IMR-90 (cell line): ENCODE measurements at regions not wholly inside any gene's neighbourhood (a gene's known extent, or its start where the extent isn't known, plus 50 kb on each side); places are given as distances from the start of the nearest gene placed in this dataset.

Experiments
- ATAC-seq: fragments of 200-7000 bp; cut with Tn5 transposase; 2 replicates; pipeline ENCODE4 v1.9.1; 2020; ENCODE audit warnings: low read depth, mild to moderate bottlenecking, moderate library complexity
- BruUV-seq: library from RNA; stranded (reverse); fragments of 400-500 nt; replicated peaks from 2 replicates; lab custom pipeline; 2021; lab: Mats Ljungman, UMichigan
- CTCF ChIA-PET: fragments of 300-600 bp; formaldehyde crosslinking; extraction: SDS; loops from one replicate; lab custom pipeline; 2021; ENCODE audit warnings: antibody characterized with exemption; lab: Yijun Ruan, JAX
- POLR2A ChIA-PET: fragments of 300-600 bp; sonication (Branson Sonifier 250); formaldehyde crosslinking; loops from one replicate; lab custom pipeline; 2022; ENCODE audit warnings: antibody characterized with exemption; ENCODE audit not compliant: unreplicated experiment; lab: Charles Lee
- DNase-seq: peaks from one replicate; pipeline ENCODE4 v3.0.0; 2013
- H2AFZ ChIP-seq: replicated peaks from 2 replicates; pipeline ENCODE3; 2013; ENCODE audit warnings: low read length, mild to moderate bottlenecking; ENCODE audit not compliant: poor library complexity
- H2AK5ac ChIP-seq: 2 replicates; pipeline ENCODE4 v1.6.1; 2013; ENCODE audit warnings: low read depth, low read length, inconsistent platforms
- H2AK9ac ChIP-seq: replicated peaks from 2 replicates; pipeline ENCODE3; 2013; ENCODE audit warnings: mild to moderate bottlenecking, low read depth, low read length, moderate library complexity; ENCODE audit not compliant: poor library complexity
- H2BK120ac ChIP-seq: 2 replicates; pipeline ENCODE4 v1.6.1; 2013; ENCODE audit warnings: low read depth, low read length, inconsistent platforms
- H2BK15ac ChIP-seq: 3 replicates; pipeline ENCODE4 v1.6.1; 2013; ENCODE audit warnings: low read depth, low read length, inconsistent platforms
- H2BK20ac ChIP-seq: 2 replicates; pipeline ENCODE4 v1.6.1; 2013; ENCODE audit warnings: low read depth, mild to moderate bottlenecking, inconsistent platforms, low read length, moderate library complexity
- H2BK5ac ChIP-seq: 2 replicates; pipeline ENCODE4 v1.6.1; 2013; ENCODE audit warnings: mild to moderate bottlenecking, low read depth, low read length, inconsistent platforms; ENCODE audit not compliant: poor library complexity, severe bottlenecking
- H3K14ac ChIP-seq: replicated peaks from 2 replicates; pipeline ENCODE4 v1.6.1; 2013; ENCODE audit warnings: low read depth, low read length, inconsistent platforms
- H3K18ac ChIP-seq: 2 replicates; pipeline ENCODE4 v1.6.1; 2013; ENCODE audit warnings: low read depth, low read length, control low read depth
- H3K23ac ChIP-seq: 2 replicates; pipeline ENCODE4 v1.6.1; 2013; ENCODE audit warnings: low read depth, low read length, inconsistent platforms
- H3K27ac ChIP-seq: 2 replicates; pipeline ENCODE4 v1.5.1; 2013; ENCODE audit warnings: mild to moderate bottlenecking, control low read depth, low read length; ENCODE audit not compliant: insufficient read depth
- H3K27me3 ChIP-seq: 2 replicates; pipeline ENCODE4 v1.6.1; 2013; ENCODE audit warnings: low read length; ENCODE audit not compliant: control insufficient read depth, insufficient read depth
- H3K36me3 ChIP-seq: 2 replicates; pipeline ENCODE4 v1.6.1; 2013; ENCODE audit warnings: low read length, mixed read lengths; ENCODE audit not compliant: control insufficient read depth, insufficient read depth
- H3K4ac ChIP-seq: 2 replicates; pipeline ENCODE4 v1.6.1; 2013; ENCODE audit warnings: low read depth, low read length, inconsistent platforms
- H3K4me1 ChIP-seq: 2 replicates; pipeline ENCODE4 v1.6.1; 2013; ENCODE audit warnings: low read length, mixed read lengths; ENCODE audit not compliant: control insufficient read depth, insufficient read depth
- H3K4me2 ChIP-seq: 2 replicates; pipeline ENCODE4 v1.6.1; 2013; ENCODE audit warnings: low read depth, mild to moderate bottlenecking, control low read depth, low read length, moderate library complexity
- H3K4me3 ChIP-seq: 2 replicates; pipeline ENCODE4 v1.5.1; 2013; ENCODE audit warnings: low read depth, mild to moderate bottlenecking, control low read depth, low read length, moderate library complexity; ENCODE audit not compliant: insufficient read depth
- H3K56ac ChIP-seq: 2 replicates; pipeline ENCODE4 v1.6.1; 2013; ENCODE audit warnings: low read length, inconsistent platforms; ENCODE audit not compliant: insufficient read depth; ENCODE audit errors: extremely low read depth
- H3K79me1 ChIP-seq, 2 experiments: 2 replicates each; pipeline ENCODE4 v1.6.1; 2013; ENCODE audit warnings: low read length in 2 of 2, inconsistent platforms in 1 of 2, low read depth in 1 of 2
- H3K9ac ChIP-seq: 2 replicates; pipeline ENCODE4 v1.6.1; 2013; ENCODE audit warnings: low read depth, low read length, control low read depth
- H3K9me1 ChIP-seq: 2 replicates; pipeline ENCODE4 v1.6.1; 2013; ENCODE audit warnings: low read length, inconsistent platforms; ENCODE audit not compliant: insufficient read depth
- H3K9me3 ChIP-seq: 2 replicates; pipeline ENCODE4 v1.6.1; 2013; ENCODE audit warnings: low read length; ENCODE audit not compliant: control insufficient read depth, insufficient read depth
- H4K20me1 ChIP-seq: 2 replicates; pipeline ENCODE4 v1.6.1; 2013; ENCODE audit warnings: low read length, inconsistent platforms; ENCODE audit not compliant: insufficient read depth
- H4K5ac ChIP-seq: 2 replicates; pipeline ENCODE4 v1.6.1; 2013; ENCODE audit warnings: mild to moderate bottlenecking, low read depth, low read length, control low read depth
- H4K8ac ChIP-seq, 2 experiments: 2 replicates each; pipeline ENCODE4 v1.6.1; 2013; ENCODE audit warnings: low read depth in 2 of 2, low read length in 2 of 2, control low read depth in 1 of 2, inconsistent platforms in 1 of 2
- H4K91ac ChIP-seq: 2 replicates; pipeline ENCODE4 v1.6.1; 2013; ENCODE audit warnings: low read depth, low read length, inconsistent platforms; ENCODE audit not compliant: insufficient read depth
- CEBPB ChIP-seq: IDR thresholded peaks from 2 replicates; pipeline ENCODE4 v1.6.1; 2012; ENCODE audit warnings: low read depth, low read length, improper control_type of control experiment
- CHD1 ChIP-seq: IDR thresholded peaks from 2 replicates; pipeline ENCODE4 v1.6.1; 2012; ENCODE audit warnings: low read depth, low read length, improper control_type of control experiment
- POLR2A ChIP-seq: IDR thresholded peaks from 2 replicates; pipeline ENCODE4 v1.6.1; 2012; ENCODE audit warnings: mild to moderate bottlenecking, low read depth, low read length
- WGBS, 2 experiments: methylation state at CpG; one replicate each; pipeline versions ENCODE4 v1.1.5 to v1.1.7; 2013; ENCODE audit warnings: missing lambda C conversion rate in 2 of 2; ENCODE audit not compliant: insufficient read length in 1 of 2; ENCODE audit errors: extremely low coverage in 2 of 2; 5-methylcytosine and 5-hydroxymethylcytosine counted together
- dilution Hi-C: fragments of 300-500 bp; cut with HindIII; formaldehyde crosslinking; loops from one replicate; pipeline ENCODE4 v1.14.3; 2018; ENCODE audit warnings: low sequenced_read_pairs; ENCODE audit not compliant: unreplicated experiment
- in situ Hi-C: fragments of 300-500 bp; cut with MboI; formaldehyde crosslinking; loops from 3 replicates; pipeline ENCODE4 v1.14.3; 2019; ENCODE audit warnings: low sequenced_read_pairs, inconsistent platforms, mixed read lengths
- intact Hi-C: fragments of 100-400 bp; cut with micrococcal nuclease; formaldehyde crosslinking; loops from 2 replicates; pipeline ENCODE4 v1.10.0; 2022

- Histone ChIP-seq H3K4me1 (no peaks in the 10 kb centered on the region), H2AFZ (no peak overlapping the region), H3K79me1 (no peaks in the 10 kb centered on the region), H3K9me3 (0 out of 2 replicates have a peak, but pooled peaks cover 2% of the 10 kb centered on the region), H3K36me3 (no peaks in the 10 kb centered on the region), H4K5ac (no peak overlapping the region), H2BK15ac (no peak overlapping the region), H4K20me1 (no peaks in the 10 kb centered on the region), H3K23ac (no peak overlapping the region), H3K4me3 (no peak overlapping the region), H4K91ac (no peak overlapping the region), H3K4ac (no peak overlapping the region), H3K27ac (no peak overlapping the region), H2BK120ac (no peak overlapping the region), H3K27me3 (no peaks in the 10 kb centered on the region), H2BK5ac (no peak overlapping the region), H3K18ac (no peak overlapping the region), H2AK9ac (no peak overlapping the region), H3K9ac (no peak overlapping the region), H3K4me2 (no peak overlapping the region), H4K8ac (no peak overlapping the region), H3K14ac (no peak overlapping the region), H2BK20ac (no peak overlapping the region), H2AK5ac (no peak overlapping the region), H3K9me1 (no peaks in the 10 kb centered on the region), H3K56ac (no peak overlapping the region)
- POLR2A ChIA-PET = no interaction called here
- no TSS peak for BruUV-seq
- intact Hi-C loops = no loop called here
- no CpG with 5 or more reads among the region's 7 CpGs for WGBS, 2 experiments
- dilution Hi-C loops = no loop called here
- in situ Hi-C loops = no loop called here
- TF ChIP-seq CEBPB (no peak), POLR2A (no peak), CHD1 (no peak)
- CTCF ChIA-PET = no interaction called here
- DNase-seq (no peak), ATAC-seq (no peak)
These were observed 683.1 kb upstream of the PRR20A start for GRCh38 chr13:56457535-56458190.
